DMS53 treated with DMSO at 0.1 percent for 48 hours (cell line): ENCODE measurements at regions not wholly inside any gene's neighbourhood (a gene's known extent, or its start where the extent isn't known, plus 50 kb on each side); places are given as distances from the start of the nearest gene placed in this dataset.
"Not testable (repeated sequence)": the region's sequence is repeated elsewhere in the genome, so short reads cannot be mapped to it uniquely, and the experiment has no call there.

Experiments
- DNase-seq: peaks from one replicate; lab custom pipeline; 2025; ENCODE audit not compliant: unreplicated experiment; lab: John Stamatoyannopoulos, UW

GRCh38 chr1:25007390-25008191 is 77.5 kb upstream of the RUNX3 start:
- DNase-seq = not testable (repeated sequence)

- DNase-seq = no peak
These were observed 76.7 kb upstream of the RUNX3 start for GRCh38 chr1:25006770-25007169.

GRCh38 chr1:25004355-25004754 is 74.3 kb upstream of the RUNX3 start:
- no peak for DNase-seq

- no peak for DNase-seq
These were observed 73.5 kb upstream of the RUNX3 start for GRCh38 chr1:25003457-25004190.

- no peak for DNase-seq
These were observed 72.9 kb upstream of the RUNX3 start for GRCh38 chr1:25003000-25003399.

GRCh38 chr1:25001125-25001915 is 71.2 kb upstream of the RUNX3 start:
- DNase-seq = no peak

- no peak for DNase-seq
These were observed 69.8 kb upstream of the RUNX3 start for GRCh38 chr1:24999906-25000305.

- no peak for DNase-seq
These were observed 69.3 kb upstream of the RUNX3 start for GRCh38 chr1:24999426-24999825.

GRCh38 chr1:24998563-24999245 is 68.6 kb upstream of the RUNX3 start:
- DNase-seq = no peak

GRCh38 chr1:24996983-24997893 is 67.2 kb upstream of the RUNX3 start:
- DNase-seq = no peak

GRCh38 chr1:24996456-24996855 is 66.4 kb upstream of the RUNX3 start:
- no peak for DNase-seq

- DNase-seq = no peak
These were observed 65.6 kb upstream of the RUNX3 start for GRCh38 chr1:24995661-24996060.

- no peak for DNase-seq
These were observed 65.1 kb upstream of the RUNX3 start for GRCh38 chr1:24995140-24995539.

GRCh38 chr1:24993871-24994580 is 64.0 kb upstream of the RUNX3 start:
- DNase-seq = no peak

GRCh38 chr1:24992761-24993211 is 62.7 kb upstream of the RUNX3 start:
- DNase-seq = no peak

- no peak for DNase-seq
These were observed 62.2 kb upstream of the RUNX3 start for GRCh38 chr1:24992124-24992760.

- DNase-seq = no peak
These were observed 61.6 kb upstream of the RUNX3 start for GRCh38 chr1:24991697-24992096.

- no peak for DNase-seq
These were observed 60.9 kb upstream of the RUNX3 start for GRCh38 chr1:24990779-24991641.
